GM19328 (cell line): ENCODE measurements at regions not wholly inside any gene's neighbourhood (a gene's known extent, or its start where the extent isn't known, plus 50 kb on each side); places are given as distances from the start of the nearest gene placed in this dataset.
"Not testable (repeated sequence)": the region's sequence is repeated elsewhere in the genome, so short reads cannot be mapped to it uniquely, and the experiment has no call there.

Source experiments
- ATAC-seq: cut with Tn5 transposase; IDR thresholded peaks from one replicate; pipeline ENCODE4 v1.9.1; 2021; ENCODE audit warnings: mild to moderate bottlenecking, moderate library complexity; ENCODE audit not compliant: unreplicated experiment

- ATAC-seq = no peak
Measured at GRCh38 chr5:93359296-93359959, 221.6 kb downstream of the NR2F1-AS1 start.

DNA sequence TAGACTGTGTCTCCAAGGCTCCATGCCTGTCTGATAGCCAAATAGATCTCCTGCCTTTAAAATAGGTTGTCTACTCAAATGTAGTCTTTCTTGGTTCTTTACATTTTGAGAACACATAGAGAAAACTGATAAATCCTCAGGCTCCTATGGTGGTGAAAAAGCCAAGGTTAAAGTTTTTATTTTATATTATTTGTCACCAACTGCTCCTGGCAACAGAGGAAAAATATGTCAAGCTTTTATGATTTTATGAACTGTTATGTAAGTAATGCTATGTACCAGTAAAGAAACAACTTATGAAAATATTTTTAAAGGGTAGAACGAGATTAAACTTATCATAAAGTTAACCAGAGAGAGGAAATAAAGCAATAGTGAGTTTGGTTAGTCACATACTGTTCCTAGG is 222.8 kb downstream of the NR2F1-AS1 start:
- no peak for ATAC-seq

DNA sequence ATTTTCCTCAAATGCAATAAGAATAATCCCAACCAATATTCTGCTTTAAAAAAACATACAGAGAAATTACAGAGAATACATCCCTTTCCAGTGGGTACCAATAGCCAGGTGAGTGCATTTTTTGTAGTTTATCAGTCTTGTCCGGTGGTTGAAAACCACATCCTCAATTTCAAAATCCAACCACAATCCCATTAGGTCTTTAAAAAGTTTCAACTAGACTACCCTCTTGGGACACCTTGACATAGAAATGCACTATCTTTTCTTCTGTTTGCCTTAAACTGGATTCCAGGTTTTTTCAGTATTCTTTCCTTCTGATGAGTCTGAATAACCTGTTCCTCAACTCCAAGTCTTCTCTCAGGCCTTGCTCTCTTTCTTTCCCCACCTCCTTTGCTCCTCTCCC is 223.3 kb downstream of the NR2F1-AS1 start:
- no peak for ATAC-seq

DNA sequence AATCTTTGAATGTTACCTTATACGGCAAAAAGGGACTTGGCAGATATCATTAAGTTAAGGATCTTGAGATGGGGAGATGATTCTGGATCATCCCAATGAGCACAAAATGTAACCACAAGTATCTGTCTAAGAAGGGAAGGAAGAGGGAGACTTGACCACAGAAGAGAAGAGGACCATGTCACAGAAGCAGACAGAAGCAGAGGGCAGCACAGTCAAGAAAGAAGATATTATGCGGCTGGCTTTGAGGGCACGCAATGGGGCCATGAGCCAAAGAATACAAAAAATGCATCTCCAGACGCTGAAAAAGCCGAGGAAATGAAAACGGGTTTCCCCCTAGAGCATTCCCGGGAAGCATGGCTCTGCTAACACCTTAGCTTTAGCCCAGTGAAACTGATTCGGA is 225.3 kb downstream of the NR2F1-AS1 start:
- no peak for ATAC-seq

DNA sequence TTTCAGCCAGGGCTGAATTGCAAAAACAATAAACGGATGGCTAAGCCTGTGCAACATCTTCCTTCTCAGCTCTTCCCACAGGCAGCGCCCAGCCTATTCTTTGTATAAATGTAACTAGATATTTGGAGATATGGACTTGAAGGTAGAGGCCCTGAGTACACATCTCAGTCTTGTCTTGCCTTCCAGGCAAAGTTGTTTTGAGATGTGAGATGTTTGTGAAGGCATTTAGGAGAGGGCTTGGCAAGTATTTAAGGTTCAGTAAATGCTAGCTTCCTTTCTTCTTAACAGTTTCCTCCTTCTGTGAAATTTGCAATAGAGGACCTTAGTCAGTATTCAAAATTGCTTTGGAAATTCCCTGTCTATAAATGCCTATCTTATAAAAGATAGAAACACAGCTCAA is 228.8 kb downstream of the NR2F1-AS1 start:
- no peak for ATAC-seq

DNA sequence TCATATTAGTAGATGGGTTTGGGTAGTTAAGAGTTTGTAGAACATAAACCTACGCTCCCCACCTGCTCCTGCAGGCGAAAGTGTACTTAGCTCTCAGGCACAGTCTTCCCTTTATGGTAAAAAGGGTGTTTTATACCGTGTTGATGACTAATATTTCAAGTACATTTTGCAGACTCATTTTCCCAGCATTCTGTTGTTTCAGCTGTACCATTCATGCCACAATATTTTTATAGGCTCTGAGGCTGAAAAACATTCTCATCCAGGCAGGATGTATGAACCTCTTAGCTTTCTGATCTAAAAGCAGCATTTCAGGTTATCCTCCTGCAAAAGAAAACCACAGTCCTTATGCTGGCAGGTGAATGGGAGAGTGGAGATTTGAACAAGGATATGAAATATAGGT is 231.4 kb downstream of the NR2F1-AS1 start:
- ATAC-seq = no peak

GRCh38 chr5:93348231-93348630 is 232.8 kb downstream of the NR2F1-AS1 start:
- ATAC-seq = no peak

GRCh38 chr5:93346850-93347249 is 234.2 kb downstream of the NR2F1-AS1 start:
- ATAC-seq = not testable (repeated sequence)

- no peak for ATAC-seq
Measured at GRCh38 chr5:93346301-93346700, 234.7 kb downstream of the NR2F1-AS1 start.

DNA sequence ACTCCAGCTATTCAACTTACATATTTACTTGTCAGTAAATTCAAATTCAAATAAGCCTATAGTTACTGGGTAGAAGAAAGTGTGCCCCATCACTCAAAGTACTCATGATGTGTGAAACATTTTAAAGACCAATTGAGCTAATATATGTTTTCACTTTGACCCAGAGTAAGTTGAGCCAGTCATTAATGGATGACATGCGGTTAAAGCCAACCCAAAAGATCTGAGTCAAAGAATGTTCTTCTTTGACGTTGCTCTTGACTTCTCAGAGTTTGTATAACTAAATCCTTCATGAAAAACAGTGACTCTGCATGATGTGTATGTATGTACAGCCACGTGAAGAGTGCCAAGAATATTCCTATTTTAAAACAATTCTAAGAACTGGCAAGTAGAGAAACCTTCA is 237.4 kb downstream of the NR2F1-AS1 start:
- ATAC-seq = no peak

DNA sequence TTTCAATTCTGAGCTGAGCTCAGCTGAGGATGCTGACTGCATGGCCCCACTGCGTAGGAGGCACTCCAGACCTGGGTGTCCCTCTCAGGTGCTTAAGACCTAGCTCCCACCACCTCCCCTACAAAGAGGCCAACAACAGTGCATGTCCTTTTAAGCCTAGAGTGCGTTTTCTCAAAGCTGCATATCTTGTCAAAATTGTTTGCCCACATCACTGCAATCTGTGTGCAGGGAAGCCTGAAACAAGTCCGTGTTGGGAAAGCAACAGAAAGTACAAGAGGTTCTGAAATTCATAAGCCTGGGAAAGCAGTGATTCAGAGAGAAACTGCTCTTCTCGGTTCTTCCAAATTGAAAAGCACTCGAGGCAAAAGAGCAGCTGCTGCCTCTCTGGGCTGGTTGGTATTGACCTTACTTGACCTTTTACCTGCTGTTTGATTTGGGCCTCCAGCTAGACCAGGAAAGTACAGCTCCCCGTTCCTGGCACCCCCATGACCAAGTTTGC is 238.4 kb downstream of the NR2F1-AS1 start:
- ATAC-seq = peak; percentile 63

DNA sequence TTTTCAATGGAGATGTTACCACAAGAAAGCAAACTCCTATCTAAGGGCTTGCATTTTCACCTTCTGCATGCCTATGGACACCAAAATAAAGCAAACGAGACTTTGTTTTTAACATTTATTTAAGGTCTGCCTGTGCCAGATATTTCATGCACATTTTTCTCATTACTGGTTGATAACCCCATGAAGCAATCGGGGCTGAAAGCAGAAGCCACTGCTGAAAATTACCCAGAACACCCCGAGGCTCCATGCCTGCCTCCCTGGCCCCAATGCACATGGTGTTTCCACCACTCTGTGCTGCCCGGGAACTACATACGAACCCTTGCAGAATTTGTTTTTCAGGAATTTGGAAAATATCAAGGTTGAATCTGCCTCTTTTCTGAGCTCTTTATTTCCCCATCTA is 240.1 kb downstream of the NR2F1-AS1 start:
- no peak for ATAC-seq

DNA sequence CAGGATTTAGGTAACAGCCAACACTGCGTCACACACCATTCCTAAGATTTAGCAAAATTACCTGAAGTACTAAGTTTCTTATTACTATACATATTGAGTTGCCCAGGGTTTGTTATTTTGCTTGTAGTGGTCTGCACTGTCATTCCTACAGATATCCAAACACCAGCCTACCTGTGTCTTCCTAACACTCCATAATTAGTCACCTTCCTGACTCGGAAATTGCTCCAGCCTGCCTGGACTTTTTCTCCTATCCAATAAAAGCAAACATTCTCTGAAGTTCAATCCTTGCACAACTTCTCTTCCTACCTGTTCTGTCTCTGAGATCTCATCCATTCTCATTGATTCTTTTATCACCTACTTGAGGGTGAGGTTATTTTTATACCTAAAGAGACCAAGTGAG is 243.9 kb downstream of the NR2F1-AS1 start:
- no peak for ATAC-seq

GRCh38 chr5:93336330-93337110 is 244.5 kb downstream of the NR2F1-AS1 start:
- no peak for ATAC-seq

DNA sequence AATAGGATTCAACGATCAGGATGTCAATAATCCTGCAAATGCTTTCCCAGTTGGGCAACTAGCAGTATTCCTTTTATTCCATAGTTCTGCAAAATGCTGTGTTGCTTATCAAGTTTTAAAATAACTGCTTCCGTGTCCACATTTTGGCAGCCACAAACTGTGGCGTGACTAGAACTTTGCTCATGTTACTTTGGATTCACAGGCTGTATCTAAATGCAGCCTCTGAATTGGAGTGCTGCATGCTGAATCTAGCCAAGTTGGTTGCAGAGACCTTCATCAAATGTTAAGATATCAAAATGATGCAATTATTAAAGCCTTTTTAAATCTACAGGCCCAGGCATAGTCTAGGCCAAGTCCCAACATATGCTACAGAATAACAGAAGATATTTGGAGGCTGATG is 249.2 kb downstream of the NR2F1-AS1 start:
- ATAC-seq = no peak

GRCh38 chr5:93331241-93331640 is 249.8 kb downstream of the NR2F1-AS1 start:
- ATAC-seq = no peak

DNA sequence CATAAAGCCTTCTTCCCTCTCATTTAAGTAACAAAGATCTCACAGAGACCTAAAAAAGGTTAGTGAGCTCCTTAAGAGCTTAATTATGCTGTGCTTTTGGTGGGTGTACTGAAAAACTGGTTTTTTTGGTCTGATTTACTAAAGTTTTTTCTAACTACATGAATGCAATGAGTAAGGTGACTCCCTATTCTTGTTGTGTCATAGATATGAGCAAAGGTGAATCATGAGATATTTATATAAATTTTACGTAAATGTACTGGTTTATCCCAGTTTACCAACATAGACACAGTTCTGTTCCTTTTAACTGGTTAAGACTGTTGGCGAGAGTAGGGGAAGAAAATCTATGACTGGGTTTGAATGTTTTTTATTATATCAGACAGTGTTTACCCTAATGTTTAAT is 250.5 kb downstream of the NR2F1-AS1 start:
- ATAC-seq = no peak

DNA sequence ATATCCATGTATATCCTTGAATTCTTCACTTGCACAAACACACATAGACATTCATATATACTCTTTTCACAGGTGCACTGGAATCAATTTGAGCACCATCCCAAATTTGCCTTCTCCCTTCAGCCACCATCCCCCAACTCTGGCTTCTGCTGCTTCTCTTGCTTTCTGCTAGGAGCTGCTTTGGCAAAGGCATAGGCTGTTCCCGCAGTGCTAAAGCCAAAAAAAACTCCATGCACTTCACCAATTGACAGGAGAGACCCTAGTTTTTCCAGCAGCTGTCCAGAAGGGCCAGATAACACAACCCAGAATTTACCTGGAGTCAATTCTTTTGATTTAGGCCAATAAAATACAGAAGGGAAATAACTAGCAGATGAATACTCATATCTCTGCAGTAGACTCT is 251.3 kb downstream of the NR2F1-AS1 start:
- ATAC-seq = no peak

DNA sequence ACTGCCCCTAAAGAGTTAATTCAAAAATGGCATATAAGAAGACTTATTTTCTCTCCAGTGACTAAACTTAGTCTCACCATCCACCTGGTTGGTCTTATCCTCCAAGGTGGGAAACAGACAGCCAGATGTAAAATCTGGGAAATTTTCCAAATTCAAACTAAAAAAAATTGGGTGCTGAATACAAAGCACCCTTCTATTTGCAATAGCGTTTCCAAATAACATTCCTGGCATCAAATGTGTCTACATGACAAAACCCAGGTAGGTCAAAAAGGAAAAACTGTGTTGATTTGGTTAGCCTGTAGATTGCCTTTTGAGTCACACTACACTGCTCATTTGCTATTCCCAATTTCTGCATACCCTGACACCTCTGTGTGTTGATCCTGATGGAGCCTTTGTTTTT is 252.2 kb downstream of the NR2F1-AS1 start:
- ATAC-seq = no peak

DNA sequence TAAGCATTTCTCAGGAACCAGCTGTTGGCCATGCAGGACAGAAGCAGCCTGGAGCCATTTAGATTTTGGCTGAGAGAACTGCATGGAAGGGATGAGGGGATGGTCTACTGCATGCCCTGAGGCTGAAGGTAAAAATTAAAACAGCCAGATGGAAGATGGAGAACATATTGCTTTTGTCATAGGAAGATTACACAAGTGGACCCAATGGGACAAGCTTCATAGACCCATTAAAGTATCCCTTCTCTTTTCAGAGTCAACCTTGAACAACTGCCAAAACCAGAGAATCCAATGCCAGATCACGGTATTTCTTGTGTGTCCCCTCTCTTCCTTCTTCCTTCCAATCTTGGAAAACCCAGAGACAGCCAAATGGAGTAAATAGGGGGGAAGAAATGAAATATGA is 253.4 kb downstream of the NR2F1-AS1 start:
- ATAC-seq = no peak

DNA sequence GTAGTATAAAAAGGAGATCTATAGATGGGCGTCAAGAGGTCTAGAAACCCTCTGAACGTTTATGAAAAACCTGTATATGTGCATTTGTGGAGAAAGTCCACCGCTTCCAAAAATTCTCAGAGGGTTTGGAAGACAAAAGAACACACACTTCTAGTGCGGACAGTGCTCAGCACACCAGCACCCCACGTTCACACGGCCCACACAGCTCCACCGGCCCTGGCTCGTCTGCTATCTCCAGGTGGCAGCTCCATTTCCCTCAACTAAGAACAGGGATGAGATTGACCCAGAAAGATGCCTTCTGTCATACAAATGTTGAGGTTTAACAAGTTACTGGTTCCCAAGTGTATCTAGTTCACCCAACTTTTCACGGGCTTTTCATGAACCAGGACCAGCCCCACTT is 255.1 kb downstream of the NR2F1-AS1 start:
- ATAC-seq = no peak
